Uterus (tissue), 3 donors: ENCODE measurements at regions not wholly inside any gene's neighbourhood (a gene's known extent, or its start where the extent isn't known, plus 50 kb on each side); places are given as distances from the start of the nearest gene placed in this dataset.
A peak's percentile ranks its signal among the peaks of the same experiment; 100 is the strongest.

Source experiments
- DNase-seq, 2 donors: peaks; one replicate each; pipeline ENCODE4 v3.0.0-alpha.2; 2019 to 2020
- H3K27ac ChIP-seq, 2 donors: fragments of 200-600 bp; sonication (generic); 1 replicate in 1 of 2; 2 replicates in 1 of 2; pipeline ENCODE4 v1.5.1; 2016 to 2018
- H3K27me3 ChIP-seq, 2 donors: fragments of 200-600 bp; sonication (generic); one replicate each; pipeline ENCODE4 v1.5.1; 2018 to 2019; ENCODE audit warnings: control low read depth in 1 of 2
- H3K36me3 ChIP-seq, 2 donors: fragments of 200-600 bp; sonication (generic); one replicate each; pipeline ENCODE4 v1.5.1; 2019; ENCODE audit warnings: control low read depth in 1 of 2
- H3K4me1 ChIP-seq, 2 donors: fragments of 200-600 bp; sonication (generic); one replicate each; pipeline ENCODE4 v1.5.1; 2018 to 2019; ENCODE audit warnings: control low read depth in 1 of 2
- H3K4me3 ChIP-seq, 2 donors: fragments of 200-600 bp; sonication (generic); 1 replicate in 1 of 2; 2 replicates in 1 of 2; pipeline ENCODE4 v1.5.1; 2018 to 2019; ENCODE audit warnings: mild to moderate bottlenecking in 1 of 2
- H3K9me3 ChIP-seq, 2 donors: fragments of 200-600 bp; sonication (generic); one replicate each; pipeline ENCODE4 v1.5.1; 2019; ENCODE audit warnings: control low read depth in 1 of 2
- CTCF ChIP-seq, 4 experiments: fragments of 200-600 bp in 2 of 4; fragments of 450-650 bp in 2 of 4; sonication (generic) in 2 of 4; IDR thresholded peaks; one replicate each; pipeline ENCODE4 v1.5.1; 2016 to 2019; ENCODE audit warnings: antibody characterized with exemption in 4 of 4, mild to moderate bottlenecking in 2 of 4, moderate library complexity in 1 of 4
- POLR2A ChIP-seq, 2 donors: fragments of 450-650 bp; IDR thresholded peaks; one replicate each; pipeline ENCODE4 v1.6.1; 2016; ENCODE audit warnings: antibody characterized with exemption in 2 of 2, mild to moderate bottlenecking in 1 of 2, moderate library complexity in 1 of 2
- intact Hi-C: fragments of 100-400 bp; cut with DNase I; formaldehyde crosslinking; loops from one replicate; pipeline ENCODE4 v1.15.1; 2023; ENCODE audit warnings: low total_unique reads
- donor health status: DM: yes; HTN: yes; CAD: no.

GRCh38 chr5:68454172-68454571, 238.6 kb downstream of the PIK3R1 start:
- no peak for DNase-seq
- no peaks in the 10 kb centered on the region for H3K36me3 ChIP-seq
- H3K4me3 ChIP-seq: no peak overlapping the region
- no peak for TF ChIP-seq CTCF (IDR thresholded peaks at IDR 0.05)
- no peak for TF ChIP-seq POLR2A (IDR thresholded peaks at IDR 0.05)
- intact Hi-C loops: no loop called here
- no peaks in the 10 kb centered on the region for H3K27me3 ChIP-seq
- H3K27ac ChIP-seq: no peak overlapping the region
- H3K9me3 ChIP-seq: no peaks in the 10 kb centered on the region
- H3K4me1 ChIP-seq: no peaks in the 10 kb centered on the region

- intact Hi-C loops: no loop called here
- Histone ChIP-seq H3K27me3 (no peaks in the 10 kb centered on the region), H3K4me3 (no peak overlapping the region), H3K4me1 (no peaks in the 10 kb centered on the region), H3K27ac (peak overlapping the region in 1 of 2 donors; percentile 40), H3K9me3 (no peaks in the 10 kb centered on the region), H3K36me3 (no peaks in the 10 kb centered on the region)
- no peak for DNase-seq
- no peak for TF ChIP-seq CTCF (IDR thresholded peaks at IDR 0.05)
- no peak for TF ChIP-seq POLR2A (IDR thresholded peaks at IDR 0.05)
Measured at GRCh38 chr5:68454766-68455165, 239.2 kb downstream of the PIK3R1 start.

- intact Hi-C loops: no loop called here
Measured at GRCh38 chr5:68455216-68455615, 239.7 kb downstream of the PIK3R1 start.

GRCh38 chr5:68456756-68457217, 241.2 kb downstream of the PIK3R1 start:
- Histone ChIP-seq H3K4me3 (no peak overlapping the region), H3K4me1 (no peaks in the 10 kb centered on the region), H3K9me3 (no peaks in the 10 kb centered on the region), H3K27me3 (no peaks in the 10 kb centered on the region), H3K36me3 (no peaks in the 10 kb centered on the region), H3K27ac (peak overlapping the region; percentile 32 to 40)
- no peak for DNase-seq
- TF ChIP-seq CTCF (IDR thresholded peaks at IDR 0.05) (no peak), POLR2A (IDR thresholded peaks at IDR 0.05) (no peak)
- intact Hi-C loops: no loop called here

More at GRCh38 chr5:68455216-68455615, 239.7 kb downstream of the PIK3R1 start:
- H3K36me3 ChIP-seq: no peaks in the 10 kb centered on the region
- H3K27ac ChIP-seq: peak overlapping the region in 1 of 2 donors; percentile 40
- DNase-seq: no peak
- H3K4me3 ChIP-seq: no peak overlapping the region
- no peaks in the 10 kb centered on the region for H3K27me3 ChIP-seq
- H3K4me1 ChIP-seq: no peaks in the 10 kb centered on the region
- no peaks in the 10 kb centered on the region for H3K9me3 ChIP-seq
- TF ChIP-seq CTCF (IDR thresholded peaks at IDR 0.05): no peak
- TF ChIP-seq POLR2A (IDR thresholded peaks at IDR 0.05): no peak

GRCh38 chr5:68457285-68457684, 241.7 kb downstream of the PIK3R1 start:
- Histone ChIP-seq H3K4me3 (no peak overlapping the region), H3K27ac (no peak overlapping the region), H3K27me3 (no peaks in the 10 kb centered on the region), H3K4me1 (no peaks in the 10 kb centered on the region), H3K9me3 (no peaks in the 10 kb centered on the region), H3K36me3 (no peaks in the 10 kb centered on the region)
- intact Hi-C loops: no loop called here
- no peak for DNase-seq
- TF ChIP-seq POLR2A (IDR thresholded peaks at IDR 0.05) (no peak), CTCF (IDR thresholded peaks at IDR 0.05) (no peak)
